IMR-90 (cell line): ENCODE measurements at regions not wholly inside any gene's neighbourhood (a gene's known extent, or its start where the extent isn't known, plus 50 kb on each side); places are given as distances from the start of the nearest gene placed in this dataset.

Experiments used
- POLR2A ChIP-seq: IDR thresholded peaks from 2 replicates; pipeline ENCODE4 v1.6.1; 2012; ENCODE audit warnings: mild to moderate bottlenecking, low read depth, low read length
- RFX5 ChIP-seq: IDR thresholded peaks from 2 replicates; pipeline ENCODE4 v1.8.0; 2012; ENCODE audit warnings: low read depth, mild to moderate bottlenecking, low read length, moderate library complexity
- USF2 ChIP-seq: fragments of 150-350 bp; IDR thresholded peaks from 2 replicates; pipeline ENCODE4 v1.6.1; 2017; ENCODE audit warnings: mild to moderate bottlenecking, antibody characterized with exemption, low read length, low read depth
- TF ChIP-seq, protein P1 (sequence below): conservative IDR thresholded peaks from 2 replicates; pipeline ENCODE4 v1.5.1; 2012; ENCODE audit warnings: mild to moderate bottlenecking, low read depth, low read length, improper control_type of control experiment

DNA sequence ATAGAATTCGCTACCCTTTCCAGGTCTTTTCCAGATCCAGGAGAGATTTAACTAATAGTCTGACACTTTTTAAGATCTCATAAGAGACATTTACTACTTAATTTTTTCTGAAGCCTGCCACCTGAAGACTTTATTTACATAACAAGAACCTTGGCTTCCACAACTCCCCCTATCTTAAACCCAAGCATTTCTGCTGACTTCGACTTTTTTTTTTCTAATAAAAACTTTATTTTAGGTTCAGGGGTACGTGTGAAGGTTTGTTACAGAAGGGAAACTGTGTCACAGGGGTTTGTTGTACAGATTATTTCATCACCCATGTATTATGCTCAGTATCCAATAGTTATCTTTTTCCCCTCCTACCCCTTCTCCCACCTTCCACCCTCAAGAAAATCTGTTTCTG, 64.9 kb upstream of the OR14J1 start:
- TF ChIP-seq, protein P1, sequence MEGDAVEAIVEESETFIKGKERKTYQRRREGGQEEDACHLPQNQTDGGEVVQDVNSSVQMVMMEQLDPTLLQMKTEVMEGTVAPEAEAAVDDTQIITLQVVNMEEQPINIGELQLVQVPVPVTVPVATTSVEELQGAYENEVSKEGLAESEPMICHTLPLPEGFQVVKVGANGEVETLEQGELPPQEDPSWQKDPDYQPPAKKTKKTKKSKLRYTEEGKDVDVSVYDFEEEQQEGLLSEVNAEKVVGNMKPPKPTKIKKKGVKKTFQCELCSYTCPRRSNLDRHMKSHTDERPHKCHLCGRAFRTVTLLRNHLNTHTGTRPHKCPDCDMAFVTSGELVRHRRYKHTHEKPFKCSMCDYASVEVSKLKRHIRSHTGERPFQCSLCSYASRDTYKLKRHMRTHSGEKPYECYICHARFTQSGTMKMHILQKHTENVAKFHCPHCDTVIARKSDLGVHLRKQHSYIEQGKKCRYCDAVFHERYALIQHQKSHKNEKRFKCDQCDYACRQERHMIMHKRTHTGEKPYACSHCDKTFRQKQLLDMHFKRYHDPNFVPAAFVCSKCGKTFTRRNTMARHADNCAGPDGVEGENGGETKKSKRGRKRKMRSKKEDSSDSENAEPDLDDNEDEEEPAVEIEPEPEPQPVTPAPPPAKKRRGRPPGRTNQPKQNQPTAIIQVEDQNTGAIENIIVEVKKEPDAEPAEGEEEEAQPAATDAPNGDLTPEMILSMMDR = no peak
- no peak for TF ChIP-seq POLR2A
- no peak for TF ChIP-seq RFX5
- no peak for TF ChIP-seq USF2
